Uterus (tissue), 2 donors: ENCODE measurements at regions not wholly inside any gene's neighbourhood (a gene's known extent, or its start where the extent isn't known, plus 50 kb on each side); places are given as distances from the start of the nearest gene placed in this dataset.

Experiments used
- POLR2A ChIP-seq, 2 donors: fragments of 450-650 bp; IDR thresholded peaks; one replicate each; pipeline ENCODE4 v1.6.1; 2016; ENCODE audit warnings: antibody characterized with exemption in 2 of 2, mild to moderate bottlenecking in 1 of 2, moderate library complexity in 1 of 2
- TF ChIP-seq, protein P1 (sequence below), 4 experiments: fragments of 200-600 bp in 2 of 4; fragments of 450-650 bp in 2 of 4; sonication (generic) in 2 of 4; IDR thresholded peaks; one replicate each; pipeline ENCODE4 v1.5.1; 2016 to 2019; ENCODE audit warnings: antibody characterized with exemption in 4 of 4, mild to moderate bottlenecking in 2 of 4, moderate library complexity in 1 of 4

DNA sequence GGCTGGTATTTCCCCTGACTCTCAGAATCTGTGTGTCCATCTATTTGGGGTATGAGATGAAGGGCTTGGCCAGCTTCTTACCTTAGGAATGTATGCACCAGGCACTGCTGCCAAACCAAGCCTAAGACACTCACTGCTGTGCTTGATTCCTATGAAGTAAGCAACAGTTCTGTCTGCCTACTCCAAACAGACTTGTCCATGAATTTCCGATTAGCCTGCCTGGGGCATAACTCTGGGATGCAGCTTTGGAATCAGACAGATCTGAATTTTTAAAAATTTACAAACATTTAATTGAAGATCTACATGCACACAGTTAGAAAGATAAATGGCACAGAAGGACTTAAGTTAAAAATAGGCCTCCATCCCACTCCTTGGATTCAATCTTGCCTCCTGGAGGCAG is 59.5 kb upstream of the JDP2 start:
- TF ChIP-seq, protein P1, sequence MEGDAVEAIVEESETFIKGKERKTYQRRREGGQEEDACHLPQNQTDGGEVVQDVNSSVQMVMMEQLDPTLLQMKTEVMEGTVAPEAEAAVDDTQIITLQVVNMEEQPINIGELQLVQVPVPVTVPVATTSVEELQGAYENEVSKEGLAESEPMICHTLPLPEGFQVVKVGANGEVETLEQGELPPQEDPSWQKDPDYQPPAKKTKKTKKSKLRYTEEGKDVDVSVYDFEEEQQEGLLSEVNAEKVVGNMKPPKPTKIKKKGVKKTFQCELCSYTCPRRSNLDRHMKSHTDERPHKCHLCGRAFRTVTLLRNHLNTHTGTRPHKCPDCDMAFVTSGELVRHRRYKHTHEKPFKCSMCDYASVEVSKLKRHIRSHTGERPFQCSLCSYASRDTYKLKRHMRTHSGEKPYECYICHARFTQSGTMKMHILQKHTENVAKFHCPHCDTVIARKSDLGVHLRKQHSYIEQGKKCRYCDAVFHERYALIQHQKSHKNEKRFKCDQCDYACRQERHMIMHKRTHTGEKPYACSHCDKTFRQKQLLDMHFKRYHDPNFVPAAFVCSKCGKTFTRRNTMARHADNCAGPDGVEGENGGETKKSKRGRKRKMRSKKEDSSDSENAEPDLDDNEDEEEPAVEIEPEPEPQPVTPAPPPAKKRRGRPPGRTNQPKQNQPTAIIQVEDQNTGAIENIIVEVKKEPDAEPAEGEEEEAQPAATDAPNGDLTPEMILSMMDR (IDR thresholded peaks at IDR 0.05): no peak
- TF ChIP-seq POLR2A (IDR thresholded peaks at IDR 0.05): no peak
